ENCODE measurements at regions not wholly inside any gene's neighbourhood (a gene's known extent, or its start where the extent isn't known, plus 50 kb on each side); places are given as distances from the start of the nearest gene placed in this dataset.

- TF ChIP-seq CTCF (IDR thresholded peaks at IDR 0.05): no peak
- TF ChIP-seq POLR2A (IDR thresholded peaks at IDR 0.05): no peak
- no peak for TF ChIP-seq POLR2AphosphoS5 (IDR thresholded peaks at IDR 0.05)
Observed at GRCh38 chr9:2957656-2958200, 113.8 kb upstream of the PUM3 start.
